HUES6 (cell line): ENCODE measurements at regions not wholly inside any gene's neighbourhood (a gene's known extent, or its start where the extent isn't known, plus 50 kb on each side); places are given as distances from the start of the nearest gene placed in this dataset.

Experiments used
- H3K27ac ChIP-seq: 2 replicates; pipeline ENCODE4 v1.7.0; 2013; ENCODE audit warnings: low read depth, mild to moderate bottlenecking, low read length, inconsistent platforms
- H3K27me3 ChIP-seq: 2 replicates; pipeline ENCODE4 v1.6.1; 2013; ENCODE audit warnings: low read length; ENCODE audit not compliant: control insufficient read depth, insufficient read depth
- H3K36me3 ChIP-seq: 2 replicates; pipeline ENCODE4 v1.6.1; 2013; ENCODE audit warnings: low read length; ENCODE audit not compliant: control insufficient read depth, insufficient read depth
- H3K4me1 ChIP-seq: 2 replicates; pipeline ENCODE4 v1.6.1; 2013; ENCODE audit warnings: low read length; ENCODE audit not compliant: control insufficient read depth, insufficient read depth
- H3K4me3 ChIP-seq: 2 replicates; pipeline ENCODE4 v1.5.1; 2013; ENCODE audit warnings: low read depth, low read length
- H3K9ac ChIP-seq: one replicate; pipeline ENCODE4 v1.6.1; 2013; ENCODE audit warnings: mild to moderate bottlenecking, low read length
- H3K9me3 ChIP-seq: 2 replicates; pipeline ENCODE4 v1.6.1; 2013; ENCODE audit warnings: low read depth, low read length; ENCODE audit not compliant: control insufficient read depth, insufficient read depth

- H3K4me1 ChIP-seq = no peaks in the 10 kb centered on the region; the same call in 1 of the 2 replicates
- no peaks in the 10 kb centered on the region for H3K27me3 ChIP-seq
- H3K9me3 ChIP-seq = peaks cover 12% of the 10 kb centered on the region
- H3K36me3 ChIP-seq = no peaks in the 10 kb centered on the region
- no peak overlapping the region for H3K27ac ChIP-seq
- no peak overlapping the region for H3K9ac ChIP-seq
- no peak overlapping the region for H3K4me3 ChIP-seq
Observed at GRCh38 chrX:8274170-8274569, 103.1 kb upstream of the VCX2 start.

GRCh38 chrX:8278557-8278956 is 107.5 kb upstream of the VCX2 start:
- H3K9me3 ChIP-seq = peaks cover 12% of the 10 kb centered on the region
- H3K4me1 ChIP-seq = no peaks in the 10 kb centered on the region; the same call in 1 of the 2 replicates
- H3K27me3 ChIP-seq = no peaks in the 10 kb centered on the region

GRCh38 chrX:8279323-8279722 is 108.3 kb upstream of the VCX2 start:
- Histone ChIP-seq H3K9me3 (peaks cover 12% of the 10 kb centered on the region), H3K4me1 (no peaks in the 10 kb centered on the region; the same call in 1 of the 2 replicates), H3K27me3 (no peaks in the 10 kb centered on the region), H3K27ac (no peak overlapping the region), H3K9ac (no peak overlapping the region), H3K36me3 (no peaks in the 10 kb centered on the region), H3K4me3 (no peak overlapping the region)

More at GRCh38 chrX:8278557-8278956, 107.5 kb upstream of the VCX2 start:
- Histone ChIP-seq H3K9ac (no peak overlapping the region), H3K4me3 (no peak overlapping the region), H3K27ac (no peak overlapping the region), H3K36me3 (no peaks in the 10 kb centered on the region)

GRCh38 chrX:8284131-8284530 is 113.1 kb upstream of the VCX2 start:
- Histone ChIP-seq H3K4me3 (no peak overlapping the region), H3K27me3 (no peaks in the 10 kb centered on the region), H3K27ac (no peak overlapping the region), H3K9ac (no peak overlapping the region), H3K4me1 (no peaks in the 10 kb centered on the region), H3K36me3 (no peaks in the 10 kb centered on the region), H3K9me3 (no peaks in the 10 kb centered on the region)

GRCh38 chrX:8288590-8288989 is 117.5 kb upstream of the VCX2 start:
- Histone ChIP-seq H3K36me3 (no peaks in the 10 kb centered on the region), H3K27ac (no peak overlapping the region), H3K9me3 (no peaks in the 10 kb centered on the region), H3K4me1 (no peaks in the 10 kb centered on the region), H3K9ac (no peak overlapping the region), H3K4me3 (no peak overlapping the region), H3K27me3 (no peaks in the 10 kb centered on the region)

- no peaks in the 10 kb centered on the region for H3K9me3 ChIP-seq
- H3K36me3 ChIP-seq = no peaks in the 10 kb centered on the region
- H3K27ac ChIP-seq = no peak overlapping the region
- H3K9ac ChIP-seq = no peak overlapping the region
- H3K4me3 ChIP-seq = no peak overlapping the region
- no peaks in the 10 kb centered on the region for H3K27me3 ChIP-seq
- peaks cover 1% of the 10 kb centered on the region; the same call in 1 of the 2 replicates for H3K4me1 ChIP-seq
Observed at GRCh38 chrX:8289523-8289922, 118.5 kb upstream of the VCX2 start.

- peaks cover 12% of the 10 kb centered on the region; the same call in 1 of the 2 replicates for H3K4me1 ChIP-seq
- H3K36me3 ChIP-seq = no peaks in the 10 kb centered on the region
- H3K27me3 ChIP-seq = no peaks in the 10 kb centered on the region
- no peak overlapping the region for H3K9ac ChIP-seq
- H3K9me3 ChIP-seq = no peaks in the 10 kb centered on the region
- H3K4me3 ChIP-seq = no peak overlapping the region
- no peak overlapping the region for H3K27ac ChIP-seq
Observed at GRCh38 chrX:8297766-8298165, 126.7 kb upstream of the VCX2 start.

GRCh38 chrX:8304668-8305067 is 133.6 kb upstream of the VCX2 start:
- Histone ChIP-seq H3K4me3 (no peak overlapping the region), H3K4me1 (no peaks in the 10 kb centered on the region), H3K27me3 (no peaks in the 10 kb centered on the region), H3K27ac (no peak overlapping the region), H3K9me3 (no peaks in the 10 kb centered on the region), H3K36me3 (no peaks in the 10 kb centered on the region), H3K9ac (no peak overlapping the region)

- Histone ChIP-seq H3K4me3 (no peak overlapping the region), H3K36me3 (no peaks in the 10 kb centered on the region), H3K27me3 (no peaks in the 10 kb centered on the region), H3K9me3 (no peaks in the 10 kb centered on the region), H3K4me1 (no peaks in the 10 kb centered on the region), H3K27ac (no peak overlapping the region), H3K9ac (no peak overlapping the region)
Observed at GRCh38 chrX:8305350-8305749, 134.3 kb upstream of the VCX2 start.

- Histone ChIP-seq H3K27me3 (no peaks in the 10 kb centered on the region; the same call in 1 of the 2 replicates), H3K27ac (no peak overlapping the region), H3K4me3 (no peak overlapping the region), H3K9ac (no peak overlapping the region), H3K36me3 (no peaks in the 10 kb centered on the region), H3K4me1 (no peaks in the 10 kb centered on the region), H3K9me3 (no peaks in the 10 kb centered on the region)
Observed at GRCh38 chrX:8306291-8306925, 135.3 kb upstream of the VCX2 start.

GRCh38 chrX:8310409-8310808 is 139.3 kb upstream of the VCX2 start:
- Histone ChIP-seq H3K9ac (no peak overlapping the region), H3K36me3 (no peaks in the 10 kb centered on the region), H3K4me3 (no peak overlapping the region), H3K4me1 (no peaks in the 10 kb centered on the region), H3K27ac (no peak overlapping the region), H3K27me3 (no peaks in the 10 kb centered on the region; the same call in 1 of the 2 replicates), H3K9me3 (no peaks in the 10 kb centered on the region)
